GM06990 (cell line): ENCODE measurements at regions not wholly inside any gene's neighbourhood (a gene's known extent, or its start where the extent isn't known, plus 50 kb on each side); places are given as distances from the start of the nearest gene placed in this dataset.

Experiments
- DNase-seq: peaks from one replicate; pipeline ENCODE4 v3.0.0-alpha.2; 2011; ENCODE audit not compliant: insufficient read length; ENCODE audit errors: extremely low read depth
- H3K27me3 ChIP-seq: replicated peaks from 2 replicates; pipeline ENCODE4 v1.6.0; 2011; ENCODE audit warnings: low read length; ENCODE audit not compliant: control insufficient read depth, insufficient read depth
- H3K36me3 ChIP-seq: 2 replicates; pipeline ENCODE4 v1.5.1; 2011; ENCODE audit warnings: low read length; ENCODE audit not compliant: control insufficient read depth, insufficient read depth
- H3K4me3 ChIP-seq: replicated peaks from 2 replicates; pipeline ENCODE4 v1.5.1; 2011; ENCODE audit warnings: low read depth, mild to moderate bottlenecking, control low read depth, low read length
- CTCF ChIP-seq: IDR thresholded peaks from 2 replicates; pipeline ENCODE4 v1.5.1; 2011; ENCODE audit warnings: low read length, control low read depth, mild to moderate bottlenecking, inconsistent platforms; ENCODE audit not compliant: insufficient read depth, poor library complexity, severe bottlenecking

GRCh38 chr2:2413525-2413924 is 82.5 kb upstream of the MYT1L start:
- no peak for DNase-seq
- Histone ChIP-seq H3K27me3 (no peaks in the 10 kb centered on the region), H3K4me3 (no peak overlapping the region), H3K36me3 (no peaks in the 10 kb centered on the region)
- no peak for TF ChIP-seq CTCF

DNA sequence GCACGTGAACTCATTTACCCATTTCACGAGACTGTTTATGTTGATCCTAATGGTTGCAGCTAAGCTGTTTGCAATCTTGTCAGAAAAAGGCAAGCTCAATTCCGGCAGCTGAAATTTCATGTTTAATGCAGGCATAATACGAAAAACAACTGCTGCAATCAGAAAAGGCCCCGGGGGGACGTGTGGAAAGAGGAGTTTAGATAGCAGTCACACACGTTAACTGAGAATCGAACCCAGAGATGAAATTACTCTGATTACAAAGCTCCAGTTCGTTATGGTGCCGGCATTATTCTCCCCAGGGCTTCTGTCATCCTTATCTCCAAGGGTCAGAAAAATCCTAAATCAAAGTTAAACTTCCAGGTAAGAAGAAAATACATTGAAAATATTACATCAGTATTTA is 79.9 kb upstream of the MYT1L start:
- no peaks in the 10 kb centered on the region for H3K36me3 ChIP-seq
- no peak overlapping the region for H3K4me3 ChIP-seq
- DNase-seq: no peak
- no peak for TF ChIP-seq CTCF
- no peaks in the 10 kb centered on the region for H3K27me3 ChIP-seq

DNA sequence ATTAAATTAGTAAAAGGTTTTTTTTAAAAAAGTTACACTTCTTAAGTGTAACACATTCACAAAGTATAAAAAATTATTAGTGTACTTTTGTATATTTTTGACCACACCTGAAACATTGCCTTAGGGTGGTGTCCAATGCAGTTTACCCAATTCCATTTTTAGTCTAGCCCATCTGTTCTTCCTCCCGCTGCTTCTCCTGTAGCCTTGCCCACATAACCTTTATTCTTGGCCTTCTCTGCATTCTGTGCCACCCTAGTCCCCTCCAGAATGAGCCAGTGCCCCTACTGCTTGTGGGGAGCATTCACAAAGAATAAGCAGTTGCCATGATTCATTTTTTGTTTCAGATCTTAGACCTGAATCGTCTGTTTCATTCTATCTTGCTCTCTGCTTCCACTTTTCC is 78.4 kb upstream of the MYT1L start:
- TF ChIP-seq CTCF: no peak
- Histone ChIP-seq H3K27me3 (no peaks in the 10 kb centered on the region), H3K36me3 (no peaks in the 10 kb centered on the region), H3K4me3 (no peak overlapping the region)
- no peak for DNase-seq

- no peak for TF ChIP-seq CTCF
- Histone ChIP-seq H3K36me3 (no peaks in the 10 kb centered on the region), H3K27me3 (no peaks in the 10 kb centered on the region), H3K4me3 (no peak overlapping the region)
- DNase-seq: no peak
These were observed 74.7 kb upstream of the MYT1L start for GRCh38 chr2:2405780-2406179.

DNA sequence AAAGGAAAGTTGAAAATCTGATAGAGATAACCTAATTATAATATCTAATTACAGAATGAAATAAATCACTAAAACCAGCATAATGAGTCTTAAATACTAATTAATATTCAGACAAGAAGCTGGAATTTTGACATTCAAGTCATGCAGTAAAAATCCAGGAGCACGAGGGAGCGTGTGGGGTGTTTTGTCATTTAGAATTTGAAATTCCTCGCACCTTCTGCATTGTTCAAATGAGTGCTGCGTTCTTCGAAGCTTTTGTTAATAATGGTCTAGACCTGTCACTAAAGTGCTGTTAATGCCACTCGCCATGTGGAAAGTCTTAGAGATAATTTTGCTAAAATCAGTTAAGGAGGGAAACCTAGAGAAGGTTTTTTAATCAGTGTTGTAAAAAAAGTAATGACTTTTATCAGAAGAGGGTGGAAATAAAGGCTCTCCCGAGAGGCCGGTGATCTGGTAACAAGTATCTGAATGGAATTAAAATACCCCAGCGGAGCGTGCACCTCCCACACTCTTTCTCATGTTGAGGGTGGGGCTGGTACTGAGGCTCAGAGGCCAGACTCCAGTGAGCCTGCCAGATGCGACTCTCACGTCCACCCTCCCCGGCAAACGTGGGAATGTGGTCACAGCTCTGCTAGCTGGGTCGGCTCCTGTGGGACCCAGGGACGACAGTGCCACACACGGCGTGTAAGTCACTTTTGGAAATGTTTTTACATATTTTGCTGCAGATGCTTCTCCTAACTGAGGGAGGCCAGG is 69.4 kb upstream of the MYT1L start:
- DNase-seq: no peak
- Histone ChIP-seq H3K4me3 (no peak overlapping the region), H3K36me3 (no peaks in the 10 kb centered on the region), H3K27me3 (no peaks in the 10 kb centered on the region)
- no peak for TF ChIP-seq CTCF

DNA sequence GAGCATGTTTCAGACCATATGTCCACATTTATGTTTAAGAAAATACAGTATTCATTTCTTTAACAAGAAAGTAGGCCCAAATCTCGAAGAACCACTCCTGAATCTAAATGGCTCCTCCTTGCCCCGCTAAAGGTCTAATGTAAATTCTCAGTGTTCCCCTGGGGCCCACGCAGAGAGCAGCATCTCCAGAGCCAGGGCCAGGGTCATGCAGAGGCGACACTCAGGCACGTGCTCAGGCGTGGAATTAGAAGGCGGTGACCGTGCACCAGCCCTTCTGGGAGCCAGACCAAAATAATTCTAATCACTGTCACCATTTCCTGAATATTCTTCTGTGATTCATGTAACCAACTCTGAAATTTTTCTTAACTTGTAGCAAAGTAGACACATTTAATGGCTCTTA is 68.3 kb upstream of the MYT1L start:
- Histone ChIP-seq H3K27me3 (no peaks in the 10 kb centered on the region), H3K4me3 (no peak overlapping the region), H3K36me3 (no peaks in the 10 kb centered on the region)
- no peak for DNase-seq
- TF ChIP-seq CTCF: no peak
